SK-N-MC (cell line): ENCODE measurements at regions not wholly inside any gene's neighbourhood (a gene's known extent, or its start where the extent isn't known, plus 50 kb on each side); places are given as distances from the start of the nearest gene placed in this dataset.

ENCODE experiments used
- DNase-seq: peaks from one replicate; pipeline ENCODE4 v3.0.0-alpha.2; 2011; ENCODE audit warnings: low read depth, low spot score
- H3K27ac ChIP-seq: fragments of 200-600 bp; sonication (generic); 2 replicates; pipeline ENCODE4 v1.5.1; 2016; ENCODE audit warnings: mixed run types
- H3K36me3 ChIP-seq: fragments of 200-600 bp; sonication (generic); 2 replicates; pipeline ENCODE4 v1.6.1; 2017; ENCODE audit warnings: antibody characterized with exemption, low read length, mixed read lengths; ENCODE audit not compliant: insufficient read depth
- H3K4me3 ChIP-seq: fragments of 200-600 bp; sonication (generic); 2 replicates; pipeline ENCODE4 v1.5.1; 2016
- H3K9ac ChIP-seq: fragments of 200-600 bp; sonication (generic); 2 replicates; pipeline ENCODE4 v1.8.0; 2017; ENCODE audit warnings: mixed run types, mixed read lengths; ENCODE audit not compliant: insufficient read length
- H3K9me3 ChIP-seq: fragments of 200-600 bp; sonication (generic); 2 replicates; pipeline ENCODE4 v1.6.1; 2017; ENCODE audit warnings: low read depth, mild to moderate bottlenecking, antibody characterized with exemption, low read length, moderate library complexity, mixed read lengths
- EZH2 ChIP-seq: fragments of 200-600 bp; sonication (generic); IDR thresholded peaks from one replicate; pipeline ENCODE4 v1.6.1; 2017; ENCODE audit warnings: antibody characterized with exemption
- FOXP2 ChIP-seq: optimal IDR thresholded peaks from 2 replicates; pipeline ENCODE3; 2011; ENCODE audit warnings: mild to moderate bottlenecking, moderate library complexity; ENCODE audit not compliant: insufficient read depth; ENCODE audit errors: extremely low read length, control extremely low read depth
- POLR2AphosphoS5 ChIP-seq: IDR thresholded peaks from 2 replicates; pipeline ENCODE4 v1.6.1; 2012; ENCODE audit warnings: mild to moderate bottlenecking, low read depth, low read length, borderline replicate concordance

DNA sequence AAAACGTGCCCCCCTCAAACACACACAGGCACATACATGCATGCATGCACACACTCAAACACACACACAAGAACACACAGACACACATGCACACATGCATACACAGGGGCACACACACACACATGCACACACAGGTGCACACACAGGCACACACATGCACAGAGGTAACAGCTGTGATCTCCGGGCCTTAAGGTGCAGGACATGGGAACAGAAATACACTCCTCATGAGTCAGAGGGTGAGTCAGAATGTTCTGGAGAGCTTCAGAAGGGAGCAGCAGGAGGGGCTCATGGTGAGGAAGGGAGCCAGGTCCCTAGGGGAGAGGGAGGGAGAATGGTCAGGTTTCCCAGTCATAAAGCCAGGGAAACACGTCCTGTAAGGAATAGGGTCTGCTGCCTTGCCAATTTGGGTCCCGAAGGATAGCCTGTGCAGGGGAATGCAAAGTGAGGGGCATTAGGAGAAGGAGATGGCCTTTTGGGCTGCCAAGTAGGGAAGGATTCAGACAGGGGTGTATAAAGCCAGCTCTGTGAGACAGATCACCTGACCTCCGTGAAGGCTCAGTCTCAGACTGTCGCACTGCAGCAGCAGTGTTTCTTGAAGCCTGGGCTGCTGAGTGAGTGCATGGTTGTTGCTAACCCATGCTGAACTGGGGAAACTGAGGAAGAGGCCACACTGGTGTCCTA, 123.9 kb downstream of the MAFB start:
- TF ChIP-seq POLR2AphosphoS5 (no peak), FOXP2 (no peak), EZH2 (no peak)
- no peaks in the 10 kb centered on the region for H3K9me3 ChIP-seq
- no peak overlapping the region for H3K27ac ChIP-seq
- no peak for DNase-seq
- H3K9ac ChIP-seq = no peak overlapping the region
- no peak overlapping the region for H3K4me3 ChIP-seq
- no peaks in the 10 kb centered on the region for H3K36me3 ChIP-seq

DNA sequence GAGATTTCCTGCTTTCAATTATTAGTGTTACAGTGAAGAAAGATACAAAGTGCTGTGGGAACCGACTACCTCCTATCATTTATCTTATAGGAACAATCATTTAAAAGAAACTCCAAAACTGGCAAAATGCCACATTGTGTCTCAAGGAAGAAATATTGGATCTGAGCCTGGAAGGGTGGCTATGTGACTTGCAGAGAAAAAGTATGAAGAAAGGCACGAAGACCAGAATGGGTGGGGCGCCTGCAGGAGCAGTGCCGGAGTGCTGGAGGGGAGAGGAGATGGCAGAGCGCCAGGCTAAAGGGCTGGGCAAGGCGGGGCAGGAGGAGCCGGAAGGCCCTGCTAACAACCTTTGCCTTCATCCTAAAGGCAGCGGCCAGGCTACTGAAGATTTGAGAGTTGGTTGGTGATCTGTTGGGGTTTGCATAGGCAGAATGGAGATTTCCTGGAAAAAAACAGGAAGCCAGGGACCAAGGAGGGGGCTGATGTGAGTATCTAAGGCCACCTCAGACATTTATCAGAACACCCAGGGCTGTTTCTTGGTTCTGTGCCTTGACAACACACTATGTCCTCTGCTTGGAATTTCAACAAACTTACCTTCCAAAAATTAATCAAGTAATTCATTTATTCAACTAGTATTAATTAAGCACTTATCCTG, 125.6 kb downstream of the MAFB start:
- peak; percentile 86 for DNase-seq
- peak overlapping the region; percentile 71; the same call in 1 of the 2 replicates for H3K27ac ChIP-seq

DNA sequence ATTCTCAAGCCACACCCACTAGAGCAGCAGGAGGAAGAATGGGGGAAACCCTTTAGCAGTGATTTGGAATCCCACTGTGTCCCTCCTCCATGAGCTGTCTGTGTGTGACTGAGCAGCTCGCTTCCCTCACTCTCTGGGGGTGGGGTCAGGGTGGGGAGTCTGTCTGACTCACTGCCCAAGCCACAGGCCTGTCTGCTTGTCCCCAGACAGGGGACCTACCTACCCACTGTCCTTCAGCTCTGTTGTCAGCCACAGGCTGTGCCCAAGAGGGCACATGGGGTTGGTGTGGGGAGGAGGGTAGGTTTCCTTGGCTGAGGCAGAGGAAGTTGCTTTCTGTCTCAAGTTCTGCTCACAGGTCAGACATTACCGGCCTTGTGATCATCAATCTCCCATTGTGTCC, 127.0 kb downstream of the MAFB start:
- no peak for DNase-seq
- Histone ChIP-seq H3K27ac (no peak overlapping the region), H3K9ac (no peak overlapping the region), H3K36me3 (no peaks in the 10 kb centered on the region), H3K4me3 (no peak overlapping the region), H3K9me3 (no peaks in the 10 kb centered on the region)
- no peak for TF ChIP-seq POLR2AphosphoS5

More for the DNA sequence above, 125.6 kb downstream of the MAFB start:
- no peaks in the 10 kb centered on the region for H3K36me3 ChIP-seq
- H3K4me3 ChIP-seq = peak overlapping the region; percentile 51
- H3K9ac ChIP-seq = no peak overlapping the region
- TF ChIP-seq FOXP2 (no peak), EZH2 (no peak), POLR2AphosphoS5 (no peak)
- no peaks in the 10 kb centered on the region for H3K9me3 ChIP-seq

DNA sequence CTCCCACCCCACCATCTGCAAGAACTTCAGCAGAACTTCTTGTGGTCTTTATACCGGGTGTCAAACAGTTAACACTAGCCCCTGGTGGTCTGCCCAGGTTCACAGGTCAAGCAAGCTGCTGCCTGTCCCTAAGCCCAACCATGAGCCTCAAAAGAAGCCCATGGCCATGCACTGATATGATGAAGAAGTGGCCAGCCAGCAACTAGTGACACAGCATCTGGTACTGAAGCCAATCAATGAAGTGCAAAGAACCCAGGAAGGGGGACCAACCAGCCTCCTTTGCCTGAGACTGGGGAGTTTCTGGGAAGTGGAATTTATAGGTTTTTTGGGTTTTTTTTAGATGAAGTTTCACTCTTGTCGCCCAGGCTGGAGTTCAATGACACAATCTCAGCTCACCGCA, 127.8 kb downstream of the MAFB start:
- Histone ChIP-seq H3K27ac (no peak overlapping the region), H3K9ac (no peak overlapping the region), H3K36me3 (no peaks in the 10 kb centered on the region), H3K4me3 (no peak overlapping the region), H3K9me3 (no peaks in the 10 kb centered on the region)
- TF ChIP-seq FOXP2 (no peak), EZH2 (no peak), POLR2AphosphoS5 (no peak)
- no peak for DNase-seq

GRCh38 chr20:40558212-40558611, 130.8 kb downstream of the MAFB start:
- TF ChIP-seq EZH2 = no peak
- TF ChIP-seq FOXP2 = no peak
- TF ChIP-seq POLR2AphosphoS5 = no peak
- no peak overlapping the region for H3K4me3 ChIP-seq
- H3K9ac ChIP-seq = no peak overlapping the region
- no peak for DNase-seq
- no peaks in the 10 kb centered on the region for H3K36me3 ChIP-seq
- no peaks in the 10 kb centered on the region for H3K9me3 ChIP-seq
- H3K27ac ChIP-seq = no peak overlapping the region

- no peak overlapping the region for H3K27ac ChIP-seq
- no peak overlapping the region for H3K4me3 ChIP-seq
- no peaks in the 10 kb centered on the region for H3K9me3 ChIP-seq
- H3K36me3 ChIP-seq = no peaks in the 10 kb centered on the region
- no peak for TF ChIP-seq FOXP2
- no peak overlapping the region for H3K9ac ChIP-seq
- DNase-seq = no peak
These were observed 137.9 kb downstream of the MAFB start for GRCh38 chr20:40551125-40551530.

DNA sequence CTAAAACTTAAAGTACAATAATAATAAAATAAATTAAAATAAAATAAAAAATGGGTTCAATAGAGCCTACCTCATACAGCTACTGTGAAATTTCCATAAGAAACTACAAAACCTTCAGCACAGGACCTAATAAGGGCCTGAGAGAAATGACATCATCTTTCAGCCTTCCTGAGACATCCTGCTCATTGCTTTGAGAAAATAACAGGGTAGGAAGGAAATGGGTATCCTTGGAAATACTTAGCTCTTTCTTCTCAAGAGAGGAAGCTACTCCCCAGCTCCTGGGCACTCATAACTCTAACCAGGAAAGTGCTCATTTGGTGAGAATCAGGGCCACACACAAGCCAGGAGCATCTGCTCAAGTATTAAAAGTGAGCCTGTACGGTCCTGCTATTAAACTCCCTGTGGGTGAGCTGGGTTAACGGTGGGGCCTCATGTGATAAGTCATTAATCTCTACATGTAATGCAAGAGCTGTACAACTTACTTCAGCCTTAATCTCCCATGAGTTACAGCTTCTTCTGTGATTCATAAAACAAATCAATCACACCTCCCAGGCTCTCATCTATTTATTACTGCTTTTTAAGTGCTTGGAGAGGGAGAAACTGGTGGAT, 141.4 kb downstream of the MAFB start:
- Histone ChIP-seq H3K4me3 (no peak overlapping the region), H3K9me3 (no peaks in the 10 kb centered on the region), H3K27ac (no peak overlapping the region), H3K36me3 (no peaks in the 10 kb centered on the region), H3K9ac (no peak overlapping the region)
- DNase-seq = no peak
- no peak for TF ChIP-seq EZH2
- TF ChIP-seq POLR2AphosphoS5 = no peak
- TF ChIP-seq FOXP2 = no peak

GRCh38 chr20:40545478-40545877, 143.6 kb downstream of the MAFB start:
- Histone ChIP-seq H3K36me3 (no peaks in the 10 kb centered on the region), H3K9ac (no peak overlapping the region), H3K9me3 (no peaks in the 10 kb centered on the region), H3K4me3 (no peak overlapping the region), H3K27ac (no peak overlapping the region)
- DNase-seq = no peak
- TF ChIP-seq EZH2 = no peak
- TF ChIP-seq FOXP2 = no peak
- TF ChIP-seq POLR2AphosphoS5 = no peak

DNA sequence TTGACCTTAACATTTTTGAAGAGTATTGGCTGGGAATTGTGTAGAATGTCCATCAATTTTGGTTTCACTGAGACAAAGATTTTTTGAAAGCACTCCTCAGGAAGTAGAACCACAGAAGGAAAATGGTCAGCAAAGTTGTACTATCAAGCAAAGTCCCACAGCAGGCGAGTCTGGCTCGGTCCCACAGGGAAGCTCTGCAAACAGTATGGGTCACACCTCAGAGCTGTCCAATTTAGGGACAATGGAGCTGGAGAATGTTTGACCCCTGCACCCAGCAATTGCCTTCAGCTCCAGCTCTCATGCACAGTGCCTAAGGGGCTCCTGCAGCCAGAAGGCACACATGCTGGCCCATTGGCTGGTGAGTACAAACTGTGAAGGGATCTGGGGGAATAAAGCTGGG, 147.0 kb downstream of the MAFB start:
- Histone ChIP-seq H3K9ac (no peak overlapping the region), H3K4me3 (no peak overlapping the region), H3K27ac (no peak overlapping the region), H3K9me3 (no peaks in the 10 kb centered on the region), H3K36me3 (no peaks in the 10 kb centered on the region)
- DNase-seq = no peak
- no peak for TF ChIP-seq EZH2
- TF ChIP-seq FOXP2 = no peak
- TF ChIP-seq POLR2AphosphoS5 = no peak
